GM12873 (cell line): ENCODE measurements at regions not wholly inside any gene's neighbourhood (a gene's known extent, or its start where the extent isn't known, plus 50 kb on each side); places are given as distances from the start of the nearest gene placed in this dataset.

Experiments
- TF ChIP-seq, protein P1 (sequence below): IDR thresholded peaks from 2 replicates; pipeline ENCODE4 v1.5.1; 2012; ENCODE audit warnings: low read depth, mild to moderate bottlenecking, moderate library complexity, low read length, control low read depth; ENCODE audit not compliant: insufficient read depth; ENCODE audit errors: missing control alignments

- TF ChIP-seq, protein P1, sequence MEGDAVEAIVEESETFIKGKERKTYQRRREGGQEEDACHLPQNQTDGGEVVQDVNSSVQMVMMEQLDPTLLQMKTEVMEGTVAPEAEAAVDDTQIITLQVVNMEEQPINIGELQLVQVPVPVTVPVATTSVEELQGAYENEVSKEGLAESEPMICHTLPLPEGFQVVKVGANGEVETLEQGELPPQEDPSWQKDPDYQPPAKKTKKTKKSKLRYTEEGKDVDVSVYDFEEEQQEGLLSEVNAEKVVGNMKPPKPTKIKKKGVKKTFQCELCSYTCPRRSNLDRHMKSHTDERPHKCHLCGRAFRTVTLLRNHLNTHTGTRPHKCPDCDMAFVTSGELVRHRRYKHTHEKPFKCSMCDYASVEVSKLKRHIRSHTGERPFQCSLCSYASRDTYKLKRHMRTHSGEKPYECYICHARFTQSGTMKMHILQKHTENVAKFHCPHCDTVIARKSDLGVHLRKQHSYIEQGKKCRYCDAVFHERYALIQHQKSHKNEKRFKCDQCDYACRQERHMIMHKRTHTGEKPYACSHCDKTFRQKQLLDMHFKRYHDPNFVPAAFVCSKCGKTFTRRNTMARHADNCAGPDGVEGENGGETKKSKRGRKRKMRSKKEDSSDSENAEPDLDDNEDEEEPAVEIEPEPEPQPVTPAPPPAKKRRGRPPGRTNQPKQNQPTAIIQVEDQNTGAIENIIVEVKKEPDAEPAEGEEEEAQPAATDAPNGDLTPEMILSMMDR, result no peak
These were observed 573.1 kb downstream of the GALC start for GRCh38 chr14:87419925-87420324.

DNA sequence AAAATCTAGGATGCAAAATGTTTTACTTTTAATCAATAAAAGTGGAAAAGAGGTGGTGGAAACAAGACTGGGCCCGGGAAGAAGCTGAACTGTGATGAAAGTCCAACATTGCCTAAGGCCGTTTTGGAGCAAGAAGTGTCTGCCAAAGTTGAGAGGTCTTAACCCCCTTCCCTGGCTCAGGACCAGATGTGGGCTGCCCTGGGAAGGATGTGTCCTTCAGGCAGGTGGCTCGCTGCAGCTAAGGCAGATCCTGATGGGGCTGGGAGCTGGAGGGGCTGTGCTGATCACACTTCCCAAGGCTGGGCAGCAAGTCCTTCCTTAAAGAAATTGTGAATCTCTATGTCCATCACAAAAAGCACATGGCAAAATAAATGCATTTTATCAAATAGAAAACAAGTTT is 581.6 kb downstream of the GALC start:
- TF ChIP-seq, protein P1, result no peak

DNA sequence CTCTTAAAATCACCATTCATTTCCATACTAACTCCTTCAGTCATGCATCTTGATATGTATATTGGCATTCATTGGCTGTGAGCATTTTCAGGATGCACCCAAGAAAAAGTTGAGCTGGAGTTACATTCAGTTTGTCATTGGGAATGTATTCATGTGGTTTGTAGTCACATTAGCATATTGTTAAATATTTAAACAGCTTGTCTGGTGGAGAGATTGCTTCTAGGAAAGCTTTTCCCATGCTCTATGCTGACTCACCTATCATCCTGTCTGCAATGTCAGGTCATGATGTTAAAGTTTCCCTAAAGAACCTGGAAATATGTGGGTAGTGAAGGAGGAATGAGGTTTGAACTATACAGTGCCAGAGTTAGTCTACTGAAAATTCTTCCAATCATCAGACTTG is 583.6 kb downstream of the GALC start:
- TF ChIP-seq, protein P1, result no peak

- TF ChIP-seq, protein P1, result no peak
These were observed 585.6 kb downstream of the GALC start for GRCh38 chr14:87407344-87407743.

- TF ChIP-seq, protein P1, result no peak
These were observed 587.4 kb downstream of the GALC start for GRCh38 chr14:87405563-87405962.

GRCh38 chr14:87397499-87397898 is 595.5 kb downstream of the GALC start:
- TF ChIP-seq, protein P1, result no peak

DNA sequence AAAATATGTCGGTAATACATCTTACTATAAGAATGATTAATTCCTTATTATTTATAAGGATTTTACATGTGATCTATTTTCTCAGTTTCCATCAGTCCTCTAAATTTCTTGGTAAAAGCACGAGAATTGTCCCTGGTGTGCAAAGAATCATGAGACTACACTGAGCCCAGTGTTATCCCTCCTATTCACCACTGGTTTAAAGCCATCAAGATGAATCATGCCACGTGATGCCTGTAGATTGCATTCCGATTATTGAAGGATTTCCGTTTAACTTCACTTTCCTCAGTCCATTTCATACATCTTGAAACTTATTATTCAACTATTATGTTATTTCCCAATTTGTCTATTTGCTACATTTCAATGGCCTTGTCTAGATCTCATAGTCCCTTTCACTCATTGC is 601.9 kb downstream of the GALC start:
- TF ChIP-seq, protein P1, result no peak
